ENCODE measurements at regions not wholly inside any gene's neighbourhood (a gene's known extent, or its start where the extent isn't known, plus 50 kb on each side); places are given as distances from the start of the nearest gene placed in this dataset.
"Not testable (repeated sequence)": the region's sequence is repeated elsewhere in the genome, so short reads cannot be mapped to it uniquely, and the experiment has no call there.

DNA sequence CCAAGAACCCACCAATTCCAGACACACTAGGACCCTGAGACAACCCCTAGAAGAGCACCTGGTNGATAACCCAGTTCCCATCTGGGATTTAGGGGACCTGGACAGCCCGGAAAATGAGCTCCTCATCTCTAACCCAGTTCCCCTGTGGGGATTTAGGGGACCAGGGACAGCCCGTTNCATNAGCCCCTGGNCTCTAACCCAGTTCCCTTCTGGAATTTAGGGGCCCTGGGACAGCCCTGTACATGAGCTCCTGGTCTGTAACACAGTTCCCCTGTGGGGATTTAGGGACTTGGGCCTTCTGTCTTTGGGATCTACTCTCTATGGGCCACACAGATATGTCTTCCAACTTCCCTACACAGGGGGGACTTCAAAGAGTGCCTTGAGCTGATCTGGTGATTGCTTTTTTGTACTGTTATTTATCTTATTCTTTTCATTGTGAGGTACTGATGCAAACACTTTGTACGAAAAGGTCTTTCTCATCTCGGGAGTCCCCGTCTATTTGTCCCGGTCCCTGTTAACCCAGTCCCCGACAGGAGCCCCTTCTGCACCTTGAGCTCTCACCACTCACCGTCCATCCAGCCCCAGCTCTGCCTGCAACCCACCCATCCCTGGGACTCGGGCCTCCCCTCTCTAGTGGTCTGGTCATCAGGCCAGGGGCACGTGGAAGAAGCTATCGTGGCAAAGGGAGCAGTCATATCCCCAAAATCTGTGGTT lies 58.2 kb upstream of the PLCXD1 start:
- H3K14ac ChIP-seq (ENCODE audit: insufficient read length); H2BK5ac ChIP-seq (ENCODE audit: low read depth, low read length); FAIRE-seq; H3K4me2 ChIP-seq (ENCODE audit: insufficient read depth in 1 of 2, low read depth in 2 of 2, low read length in 2 of 2); H3K27ac ChIP-seq (ENCODE audit: low read depth, low read length); H4K20me1 ChIP-seq (replicated peaks in 1 of 2; ENCODE audit: control insufficient read depth in 1 of 2, insufficient read depth in 2 of 2, low read length in 2 of 2); H3K4me1 ChIP-seq (replicated peaks in 1 of 4; ENCODE audit: control insufficient read depth in 3 of 4, insufficient read depth in 4 of 4, low read length in 3 of 4); H3K9ac ChIP-seq (replicated peaks in 1 of 4; ENCODE audit: extremely low read depth in 1 of 4, low read depth in 3 of 4, low read length in 3 of 4); H2AFZ ChIP-seq (ENCODE audit: low read length); H3K18ac ChIP-seq (ENCODE audit: extremely low read depth, low read length); H3K56ac ChIP-seq (replicated peaks; ENCODE audit: insufficient read length, low read depth, low read length); H3K4me3 ChIP-seq (ENCODE audit: extremely low read depth in 1 of 4, insufficient read depth in 2 of 4, low read depth in 3 of 4, low read length in 4 of 4); H4K5ac ChIP-seq (ENCODE audit: insufficient read length, low read depth, low read length); H3K23me2 ChIP-seq (ENCODE audit: low read depth, low read length); H3K36me3 ChIP-seq (ENCODE audit: control insufficient read depth in 2 of 4, insufficient read depth in 4 of 4, low read length in 3 of 4); H3K9me3 ChIP-seq (ENCODE audit: insufficient read depth in 2 of 2, low read depth in 1 of 2, low read length in 1 of 2); H2BK15ac ChIP-seq (ENCODE audit: low read length); DNase-seq (ENCODE audit: low read depth in 1 of 2, low spot score in 2 of 2); POLR2A ChIA-PET (ENCODE audit: partially characterized antibody); H3K79me1 ChIP-seq (ENCODE audit: low read depth, low read length); H2BK20ac ChIP-seq (ENCODE audit: low read length); H4K91ac ChIP-seq (replicated peaks; ENCODE audit: insufficient read length, low read length); H2BK12ac ChIP-seq (ENCODE audit: low read depth, low read length); H3K27me3 ChIP-seq (replicated peaks in 1 of 4; ENCODE audit: control insufficient read depth in 3 of 4, extremely low read depth in 1 of 4, insufficient read depth in 3 of 4, low read length in 3 of 4); H2AK5ac ChIP-seq (ENCODE audit: low read depth, low read length); H3K23ac ChIP-seq (ENCODE audit: insufficient read length); H4K8ac ChIP-seq (ENCODE audit: extremely low read depth, insufficient read depth, low read length); H3K79me2 ChIP-seq (ENCODE audit: control insufficient read depth in 1 of 2, insufficient read depth in 2 of 2, low read length in 2 of 2); H2BK120ac ChIP-seq (replicated peaks; ENCODE audit: low read depth, low read length); H3K4ac ChIP-seq (replicated peaks; ENCODE audit: insufficient read length, low read depth, low read length); CTCF ChIA-PET (ENCODE audit: partially characterized antibody): not testable (repeated sequence)
- no CpG with 5 or more reads among the region's 11 CpGs for WGBS, 2 experiments (ENCODE audit: extremely low coverage in 1 of 2, insufficient coverage in 1 of 2, insufficient read length in 1 of 2, insufficient replicate concordance in 2 of 2, low coverage in 1 of 2, low lambda C conversion rate in 2 of 2, missing lambda C conversion rate in 1 of 2)

GRCh38 chrX:223514-223854 lies 57.7 kb upstream of the PLCXD1 start:
- H3K9ac ChIP-seq (replicated peaks in 1 of 4; ENCODE audit: extremely low read depth in 1 of 4, low read depth in 3 of 4, low read length in 3 of 4); H4K8ac ChIP-seq (ENCODE audit: extremely low read depth, insufficient read depth, low read length); H3K14ac ChIP-seq (ENCODE audit: insufficient read length); H3K23ac ChIP-seq (ENCODE audit: insufficient read length); CTCF ChIA-PET (ENCODE audit: partially characterized antibody); H3K4me3 ChIP-seq (ENCODE audit: extremely low read depth in 1 of 4, insufficient read depth in 2 of 4, low read depth in 3 of 4, low read length in 4 of 4); H2BK12ac ChIP-seq (ENCODE audit: low read depth, low read length); H4K91ac ChIP-seq (replicated peaks; ENCODE audit: insufficient read length, low read length); H3K4ac ChIP-seq (replicated peaks; ENCODE audit: insufficient read length, low read depth, low read length); H3K23me2 ChIP-seq (ENCODE audit: low read depth, low read length); H2BK15ac ChIP-seq (ENCODE audit: low read length); H2AK5ac ChIP-seq (ENCODE audit: low read depth, low read length); H2BK120ac ChIP-seq (replicated peaks; ENCODE audit: low read depth, low read length); H2BK20ac ChIP-seq (ENCODE audit: low read length); H4K5ac ChIP-seq (ENCODE audit: insufficient read length, low read depth, low read length); H3K79me2 ChIP-seq (ENCODE audit: control insufficient read depth in 1 of 2, insufficient read depth in 2 of 2, low read length in 2 of 2); H4K20me1 ChIP-seq (replicated peaks in 1 of 2; ENCODE audit: control insufficient read depth in 1 of 2, insufficient read depth in 2 of 2, low read length in 2 of 2); H3K56ac ChIP-seq (replicated peaks; ENCODE audit: insufficient read length, low read depth, low read length); H3K4me1 ChIP-seq (replicated peaks in 1 of 4; ENCODE audit: control insufficient read depth in 3 of 4, insufficient read depth in 4 of 4, low read length in 3 of 4); H2BK5ac ChIP-seq (ENCODE audit: low read depth, low read length); H3K4me2 ChIP-seq (ENCODE audit: insufficient read depth in 1 of 2, low read depth in 2 of 2, low read length in 2 of 2); POLR2A ChIA-PET (ENCODE audit: partially characterized antibody); H3K36me3 ChIP-seq (ENCODE audit: control insufficient read depth in 2 of 4, insufficient read depth in 4 of 4, low read length in 3 of 4); H2AFZ ChIP-seq (ENCODE audit: low read length); H3K9me3 ChIP-seq (ENCODE audit: insufficient read depth in 2 of 2, low read depth in 1 of 2, low read length in 1 of 2); H3K27me3 ChIP-seq (replicated peaks in 1 of 4; ENCODE audit: control insufficient read depth in 3 of 4, extremely low read depth in 1 of 4, insufficient read depth in 3 of 4, low read length in 3 of 4); H3K79me1 ChIP-seq (ENCODE audit: low read depth, low read length); H3K18ac ChIP-seq (ENCODE audit: extremely low read depth, low read length); DNase-seq (ENCODE audit: low read depth in 1 of 2, low spot score in 2 of 2); FAIRE-seq; H3K27ac ChIP-seq (ENCODE audit: low read depth, low read length): not testable (repeated sequence)
- WGBS, 2 experiments (ENCODE audit: extremely low coverage in 1 of 2, insufficient coverage in 1 of 2, insufficient read length in 1 of 2, insufficient replicate concordance in 2 of 2, low coverage in 1 of 2, low lambda C conversion rate in 2 of 2, missing lambda C conversion rate in 1 of 2), result no CpG with 5 or more reads among the region's 7 CpGs

All from H1 (cell line).